GM23248 (cell line): ENCODE measurements at regions not wholly inside any gene's neighbourhood (a gene's known extent, or its start where the extent isn't known, plus 50 kb on each side); places are given as distances from the start of the nearest gene placed in this dataset.

Source experiments
- EZH2 ChIP-seq: fragments of 200-600 bp; sonication (generic); IDR thresholded peaks from 2 replicates; pipeline ENCODE4 v1.6.1; 2018; ENCODE audit warnings: antibody characterized with exemption, mild to moderate bottlenecking; ENCODE audit not compliant: insufficient read depth, poor library complexity, severe bottlenecking
- EZH2phosphoT487 ChIP-seq: fragments of 200-600 bp; sonication (generic); IDR thresholded peaks from 2 replicates; pipeline ENCODE4 v1.6.1; 2018; ENCODE audit warnings: antibody characterized with exemption, moderate library complexity, mild to moderate bottlenecking, low read depth; ENCODE audit not compliant: insufficient read depth

DNA sequence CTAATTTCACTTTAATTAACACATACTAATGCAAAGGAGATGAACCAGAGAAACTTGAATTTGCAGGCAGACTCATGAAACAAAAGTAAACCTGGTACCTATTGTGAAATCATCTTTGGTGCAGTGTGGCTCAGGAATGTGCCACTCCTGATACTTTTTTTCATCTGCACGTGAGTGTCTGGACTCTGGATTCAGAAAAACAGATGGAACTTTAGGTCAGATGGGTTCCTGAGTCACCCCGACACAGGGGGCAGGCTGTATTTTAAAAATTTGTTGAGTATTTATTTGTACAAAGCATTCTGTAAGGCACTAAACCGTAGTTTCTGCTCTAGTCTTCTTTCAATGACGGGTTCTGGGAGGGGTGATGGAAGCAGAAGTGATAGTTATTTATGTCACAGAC, 52.2 kb upstream of the TUT7 start:
- TF ChIP-seq EZH2: no peak
- no peak for TF ChIP-seq EZH2phosphoT487
